HepG2 (cell line): ENCODE measurements at regions not wholly inside any gene's neighbourhood (a gene's known extent, or its start where the extent isn't known, plus 50 kb on each side); places are given as distances from the start of the nearest gene placed in this dataset.

Experiments
- BCL6 ChIP-seq: IDR thresholded peaks from 2 replicates; pipeline ENCODE4 v1.6.1; 2016; ENCODE audit warnings: missing genetic modification reagents, missing compliant biosample characterization
- EEA1 ChIP-seq: sonication (generic); formaldehyde crosslinking; IDR thresholded peaks from 2 replicates; pipeline ENCODE4 v1.5.1; 2020; ENCODE audit warnings: mild to moderate bottlenecking, missing genetic modification reagents, borderline replicate concordance
- EP300 ChIP-seq, 3 experiments: sonication (generic) in 1 of 3; formaldehyde crosslinking in 1 of 3; IDR thresholded peaks; 2 replicates each; pipeline versions ENCODE4 v1.5.1 to v1.6.1; 2011 to 2020; ENCODE audit warnings: low read depth in 2 of 3, low read length in 2 of 3, borderline replicate concordance in 1 of 3, improper control_type of control experiment in 1 of 3, mild to moderate bottlenecking in 1 of 3, missing genetic modification reagents in 1 of 3, moderate library complexity in 1 of 3
- ETV5 ChIP-seq: IDR thresholded peaks from 2 replicates; pipeline ENCODE4 v1.6.1; 2018; ENCODE audit warnings: missing biosample characterization, missing genetic modification reagents, inconsistent platforms, borderline replicate concordance
- RAD51 ChIP-seq: fragments of 450-650 bp; IDR thresholded peaks from 2 replicates; pipeline ENCODE4 v1.6.1; 2016; ENCODE audit warnings: borderline replicate concordance
- TIGD3 ChIP-seq: sonication (generic); formaldehyde crosslinking; IDR thresholded peaks from 2 replicates; pipeline ENCODE4 v1.5.1; 2020; ENCODE audit warnings: mild to moderate bottlenecking, missing genetic modification reagents, borderline replicate concordance
- TOE1 ChIP-seq: sonication (generic); formaldehyde crosslinking; IDR thresholded peaks from 2 replicates; pipeline ENCODE4 v1.4.0; 2020; ENCODE audit warnings: mild to moderate bottlenecking, missing genetic modification reagents
- ZFP36L1 ChIP-seq: sonication (generic); formaldehyde crosslinking; IDR thresholded peaks from 2 replicates; pipeline ENCODE4 v1.8.0; 2022; ENCODE audit warnings: mild to moderate bottlenecking, missing genetic modification reagents, moderate library complexity
- ZNF17 ChIP-seq: sonication (generic); formaldehyde crosslinking; IDR thresholded peaks from 2 replicates; pipeline ENCODE4 v1.5.0; 2020; ENCODE audit warnings: mild to moderate bottlenecking, missing genetic modification reagents
- ZNF580 ChIP-seq: IDR thresholded peaks from 2 replicates; pipeline ENCODE4 v1.6.1; 2016; ENCODE audit warnings: low read depth, borderline replicate concordance
- TF ChIP-seq, protein P1 (sequence below): IDR thresholded peaks from 2 replicates; pipeline ENCODE4 v1.6.1; 2016; ENCODE audit warnings: low read depth
- TF ChIP-seq, protein P2 (sequence below): IDR thresholded peaks from 2 replicates; pipeline ENCODE4 v1.6.1; 2012; ENCODE audit warnings: inconsistent platforms

GRCh38 chr18:1425679-1426078 is 521.0 kb downstream of the ADCYAP1 start (continued):
- TF ChIP-seq EEA1 (CRISPR knock-in tag) (no peak), TIGD3 (CRISPR knock-in tag) (no peak), TOE1 (CRISPR knock-in tag) (no peak), BCL6 (CRISPR knock-in tag) (no peak), RAD51 (no peak), ZNF580 (CRISPR knock-in tag) (no peak), ZNF17 (no peak), ETV5 (CRISPR knock-in tag) (no peak), ZFP36L1 (CRISPR knock-in tag) (no peak), EP300 (IDR thresholded peaks at IDR 0.05; ENCODE audit: low read depth in 2 of 2, low read length in 2 of 2) (no peak), EP300 (CRISPR knock-in tag; IDR thresholded peaks at IDR 0.05; ENCODE audit: borderline replicate concordance) (no peak)
- TF ChIP-seq, protein P1, sequence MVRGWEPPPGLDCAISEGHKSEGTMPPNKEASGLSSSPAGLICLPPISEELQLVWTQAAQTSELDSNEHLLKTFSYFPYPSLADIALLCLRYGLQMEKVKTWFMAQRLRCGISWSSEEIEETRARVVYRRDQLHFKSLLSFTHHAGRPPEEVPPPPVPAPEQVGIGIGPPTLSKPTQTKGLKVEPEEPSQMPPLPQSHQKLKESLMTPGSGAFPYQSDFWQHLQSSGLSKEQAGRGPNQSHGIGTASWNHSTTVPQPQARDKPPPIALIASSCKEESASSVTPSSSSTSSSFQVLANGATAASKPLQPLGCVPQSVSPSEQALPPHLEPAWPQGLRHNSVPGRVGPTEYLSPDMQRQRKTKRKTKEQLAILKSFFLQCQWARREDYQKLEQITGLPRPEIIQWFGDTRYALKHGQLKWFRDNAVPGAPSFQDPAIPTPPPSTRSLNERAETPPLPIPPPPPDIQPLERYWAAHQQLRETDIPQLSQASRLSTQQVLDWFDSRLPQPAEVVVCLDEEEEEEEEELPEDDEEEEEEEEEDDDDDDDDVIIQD (CRISPR knock-in tag): no peak
- TF ChIP-seq, protein P2, sequence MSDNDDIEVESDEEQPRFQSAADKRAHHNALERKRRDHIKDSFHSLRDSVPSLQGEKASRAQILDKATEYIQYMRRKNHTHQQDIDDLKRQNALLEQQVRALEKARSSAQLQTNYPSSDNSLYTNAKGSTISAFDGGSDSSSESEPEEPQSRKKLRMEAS: no peak
